NOMO-1 treated with dmso at 0.1 percent for 144 hours (cell line): ENCODE measurements at regions not wholly inside any gene's neighbourhood (a gene's known extent, or its start where the extent isn't known, plus 50 kb on each side); places are given as distances from the start of the nearest gene placed in this dataset.

ENCODE experiments used
- DNase-seq: peaks from one replicate; lab custom pipeline; 2025; ENCODE audit not compliant: unreplicated experiment; lab: John Stamatoyannopoulos, UW

DNA sequence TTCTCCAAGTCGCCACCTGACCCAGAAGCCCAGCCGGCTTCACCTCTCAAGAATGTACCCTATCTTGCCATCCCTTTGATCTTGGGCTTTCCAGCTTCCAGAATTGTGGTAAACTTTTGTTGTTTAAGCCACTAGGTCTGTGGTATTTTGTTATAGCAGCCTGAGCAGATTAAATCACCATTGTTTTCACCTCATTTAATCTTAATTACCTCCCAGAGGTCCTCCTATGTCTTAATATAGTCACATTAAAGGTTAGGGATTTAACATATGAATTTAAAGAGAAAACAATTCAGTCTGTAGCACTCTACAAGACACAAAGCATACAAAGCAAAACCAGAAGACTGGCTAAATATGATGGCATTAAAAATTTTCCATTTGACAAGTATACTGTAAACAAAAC, 123.4 kb upstream of the CADM2 start:
- no peak for DNase-seq

- no peak for DNase-seq
Measured at GRCh38 chr3:84836961-84837360, 121.8 kb upstream of the CADM2 start.

DNA sequence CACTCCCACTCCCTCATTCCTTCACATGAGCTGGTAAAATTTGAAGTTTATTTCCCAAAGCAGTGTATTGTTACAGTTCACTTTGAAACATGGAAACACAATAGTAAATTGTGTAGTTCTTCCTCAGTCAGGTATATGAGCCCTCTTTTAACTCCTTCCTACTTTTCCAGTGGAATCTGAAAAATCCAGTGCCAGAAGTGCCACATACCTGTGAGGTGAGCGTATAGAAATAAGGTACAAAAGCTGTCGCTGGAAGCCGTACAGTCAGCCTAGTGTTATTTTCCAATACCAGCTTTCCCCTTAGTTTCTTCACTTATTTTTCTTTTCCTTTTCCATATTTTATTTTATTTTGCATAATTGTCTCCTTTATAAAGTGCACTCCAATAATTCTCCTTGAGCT, 81.7 kb upstream of the CADM2 start:
- DNase-seq = no peak

DNA sequence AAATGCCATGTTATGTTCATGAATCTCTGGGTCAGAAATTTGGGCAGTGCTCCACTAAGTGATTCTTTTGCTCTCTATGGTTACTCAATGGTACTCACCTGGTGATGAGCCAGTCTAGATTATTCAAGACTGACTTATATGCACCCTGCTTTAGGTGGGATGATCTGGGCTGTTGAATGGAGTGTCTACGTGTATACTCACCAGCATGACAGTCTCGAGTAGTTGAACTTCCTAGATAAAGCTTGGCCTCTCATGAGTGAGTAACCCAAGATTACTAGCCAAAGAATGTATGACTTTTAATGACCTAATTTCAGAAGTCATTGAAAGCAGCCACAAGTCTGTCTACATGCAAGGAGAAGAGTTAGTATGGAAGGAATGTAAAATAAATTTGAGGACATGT, 77.5 kb upstream of the CADM2 start:
- no peak for DNase-seq

GRCh38 chr3:84885199-84885882, 73.4 kb upstream of the CADM2 start:
- no peak for DNase-seq

- DNase-seq = no peak
Measured at GRCh38 chr3:84891851-84892250, 66.9 kb upstream of the CADM2 start.

DNA sequence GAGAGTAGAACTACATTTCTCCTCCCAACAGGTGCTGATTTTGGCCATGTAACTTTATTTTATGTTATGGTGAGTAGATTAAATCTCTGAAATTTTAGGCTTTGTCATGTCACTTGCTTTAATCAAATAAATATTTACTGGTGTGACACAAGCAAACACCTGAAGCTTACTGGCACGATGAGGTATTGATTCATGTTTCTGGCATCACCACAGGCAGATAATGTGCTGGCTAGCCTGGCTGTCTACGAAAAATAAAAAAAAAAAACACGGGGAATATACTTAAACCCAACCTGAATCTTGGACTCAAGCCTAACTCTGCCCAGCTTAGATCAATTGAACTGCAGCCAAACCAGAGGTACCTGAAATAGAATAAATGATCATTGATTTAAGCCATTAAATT, 65.6 kb upstream of the CADM2 start:
- DNase-seq = no peak

DNA sequence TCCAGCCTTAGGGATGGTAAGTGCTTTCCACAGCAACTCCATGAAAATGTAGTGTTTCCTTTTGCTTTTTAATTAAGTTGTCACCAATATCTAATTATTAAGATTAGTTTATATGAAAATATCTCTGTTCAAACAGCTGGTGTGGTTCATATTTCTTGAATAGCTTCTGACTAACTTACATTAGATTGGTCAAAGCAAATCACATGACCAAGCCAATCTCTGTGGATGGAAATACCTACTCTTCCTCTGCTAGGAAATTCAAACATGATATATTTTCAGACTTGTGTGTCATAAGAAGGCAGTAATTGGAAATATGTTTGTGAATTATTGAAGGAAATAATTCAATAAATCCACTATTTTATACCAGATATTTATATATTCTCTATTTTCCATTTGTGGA, 54.6 kb upstream of the CADM2 start:
- no peak for DNase-seq

DNA sequence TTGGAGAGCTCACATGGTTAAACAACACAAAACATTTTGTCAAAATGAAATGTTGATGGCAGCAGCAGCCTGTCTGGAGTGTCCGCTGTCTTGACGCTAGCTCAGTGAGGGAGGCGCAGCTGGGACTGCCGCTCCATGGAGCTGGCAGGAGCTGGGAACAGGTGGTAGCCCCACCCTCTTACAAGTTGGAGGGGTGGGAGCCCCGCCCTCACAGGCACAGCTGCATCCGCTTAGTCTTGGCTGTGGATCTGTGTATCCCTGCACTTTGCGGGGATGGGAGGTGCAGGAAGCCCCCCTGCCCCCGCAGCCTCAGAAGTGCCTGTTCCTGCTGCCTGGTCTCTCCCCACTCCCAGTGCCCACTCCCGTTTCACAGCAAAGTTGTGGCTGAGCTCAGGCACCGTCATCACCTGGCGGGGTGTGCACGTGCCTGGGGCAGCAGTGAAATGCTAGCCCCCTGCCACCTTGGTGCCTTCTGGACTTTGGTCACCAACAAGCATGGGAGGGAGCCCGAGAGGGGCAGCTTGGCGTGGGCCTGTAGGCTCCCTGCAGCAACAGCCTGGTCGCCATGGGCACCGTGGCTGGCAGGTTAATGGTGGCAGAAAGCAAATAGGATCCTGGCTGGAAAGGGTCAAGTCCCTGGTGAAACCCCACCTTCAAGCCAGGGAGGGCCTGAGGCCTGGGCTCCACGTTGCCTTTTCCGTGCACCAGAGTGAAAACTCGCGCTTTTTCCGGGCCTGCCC, 53.8 kb upstream of the CADM2 start:
- DNase-seq = no peak

DNA sequence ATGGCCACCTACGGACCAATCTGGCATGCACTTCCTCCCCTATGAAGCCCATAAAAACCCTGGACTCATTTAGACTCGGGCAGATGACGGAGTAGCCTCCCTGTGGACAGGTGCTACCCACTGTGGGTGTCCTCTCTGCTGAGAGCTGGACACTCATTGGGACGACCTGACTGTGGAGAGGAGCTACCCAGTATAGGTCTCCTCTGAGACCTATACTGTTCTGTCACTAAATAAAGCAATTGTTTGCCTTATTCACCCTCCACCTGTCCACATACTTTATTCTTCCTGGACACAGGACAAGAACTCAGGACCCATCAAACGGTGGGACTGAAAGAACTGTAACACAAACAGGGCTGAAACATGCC, 53.3 kb upstream of the CADM2 start:
- DNase-seq = no peak

- DNase-seq = no peak
Measured at GRCh38 chr3:84906065-84906464, 52.7 kb upstream of the CADM2 start.
